ENCODE measurements at regions not wholly inside any gene's neighbourhood (a gene's known extent, or its start where the extent isn't known, plus 50 kb on each side); places are given as distances from the start of the nearest gene placed in this dataset.

DNA sequence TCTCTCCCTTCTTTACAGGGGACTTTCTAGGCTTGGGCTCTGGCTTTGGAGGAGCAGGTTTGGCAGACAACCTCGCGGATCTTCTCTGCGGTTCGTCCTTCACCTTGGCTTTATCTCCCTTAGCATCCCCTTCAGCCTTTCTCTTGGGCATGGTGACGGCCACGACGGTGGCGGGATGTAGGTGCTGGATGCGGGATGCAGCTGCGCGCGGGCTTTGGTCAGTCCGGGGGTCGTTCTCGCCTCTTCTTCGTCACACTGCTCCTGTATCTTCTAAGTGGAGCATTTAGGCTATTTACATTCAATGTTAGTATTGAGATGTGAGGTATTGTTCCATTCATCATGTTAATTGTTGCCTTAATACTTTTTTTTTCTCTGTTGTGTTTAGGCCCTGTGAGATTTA lies 217.2 kb upstream of the STXBP6 start:
- WGBS, 3 donors = 89 to 94% (median 92%) methylated on average over 16 of the region's 16 CpGs
- Histone ChIP-seq H3K9me3 (no peaks in the 10 kb centered on the region), H3K4me3 (no peak overlapping the region), H3K4me1 (no peaks in the 10 kb centered on the region), H3K27ac (no peak overlapping the region), H3K36me3 (ENCODE audit: insufficient read depth in 1 of 2, low read depth in 1 of 2) (no peaks in the 10 kb centered on the region), H3K27me3 (ENCODE audit: insufficient read depth in 3 of 3, low read length in 2 of 3) (no peaks in the 10 kb centered on the region)
- DNase-seq (no peak), ATAC-seq (no peak)
- intact Hi-C loops (cut with DNase I) = no loop called here
- TF ChIP-seq, protein P1, sequence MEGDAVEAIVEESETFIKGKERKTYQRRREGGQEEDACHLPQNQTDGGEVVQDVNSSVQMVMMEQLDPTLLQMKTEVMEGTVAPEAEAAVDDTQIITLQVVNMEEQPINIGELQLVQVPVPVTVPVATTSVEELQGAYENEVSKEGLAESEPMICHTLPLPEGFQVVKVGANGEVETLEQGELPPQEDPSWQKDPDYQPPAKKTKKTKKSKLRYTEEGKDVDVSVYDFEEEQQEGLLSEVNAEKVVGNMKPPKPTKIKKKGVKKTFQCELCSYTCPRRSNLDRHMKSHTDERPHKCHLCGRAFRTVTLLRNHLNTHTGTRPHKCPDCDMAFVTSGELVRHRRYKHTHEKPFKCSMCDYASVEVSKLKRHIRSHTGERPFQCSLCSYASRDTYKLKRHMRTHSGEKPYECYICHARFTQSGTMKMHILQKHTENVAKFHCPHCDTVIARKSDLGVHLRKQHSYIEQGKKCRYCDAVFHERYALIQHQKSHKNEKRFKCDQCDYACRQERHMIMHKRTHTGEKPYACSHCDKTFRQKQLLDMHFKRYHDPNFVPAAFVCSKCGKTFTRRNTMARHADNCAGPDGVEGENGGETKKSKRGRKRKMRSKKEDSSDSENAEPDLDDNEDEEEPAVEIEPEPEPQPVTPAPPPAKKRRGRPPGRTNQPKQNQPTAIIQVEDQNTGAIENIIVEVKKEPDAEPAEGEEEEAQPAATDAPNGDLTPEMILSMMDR (IDR thresholded peaks at IDR 0.05) = no peak

DNA sequence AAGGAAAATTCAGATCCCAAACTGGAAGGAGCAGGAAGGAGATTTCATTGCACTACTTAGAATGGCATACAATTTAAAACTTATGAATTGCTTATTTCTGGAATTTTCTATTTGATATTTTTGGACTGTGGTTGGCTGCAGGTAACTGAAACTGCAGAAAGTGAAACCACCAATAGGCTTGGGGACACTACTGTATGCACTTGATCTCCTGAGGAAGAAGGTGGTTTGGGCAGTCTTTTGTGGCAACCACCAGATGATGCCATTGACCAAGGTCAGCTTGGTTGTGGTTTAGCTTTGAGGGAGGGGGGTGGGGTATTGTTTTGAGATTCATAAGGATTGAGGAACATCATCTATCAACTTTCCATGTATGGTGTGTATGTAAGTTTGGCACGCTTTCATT lies 209.5 kb upstream of the STXBP6 start:
- intact Hi-C loops (cut with DNase I) = no loop called here
- 84 to 87% (median 87%) methylated on average over 1 of the region's 1 CpG for WGBS, 3 donors
- H3K4me1 ChIP-seq = no peaks in the 10 kb centered on the region
- no peak overlapping the region for H3K27ac ChIP-seq
- H3K36me3 ChIP-seq (ENCODE audit: insufficient read depth in 1 of 2, low read depth in 1 of 2) = no peaks in the 10 kb centered on the region
- DNase-seq = no peak
- no peaks in the 10 kb centered on the region for H3K27me3 ChIP-seq (ENCODE audit: insufficient read depth in 3 of 3, low read length in 2 of 3)
- TF ChIP-seq, protein P1 (IDR thresholded peaks at IDR 0.05) = no peak
- H3K9me3 ChIP-seq = no peaks in the 10 kb centered on the region
- ATAC-seq = no peak
- no peak overlapping the region for H3K4me3 ChIP-seq

DNA sequence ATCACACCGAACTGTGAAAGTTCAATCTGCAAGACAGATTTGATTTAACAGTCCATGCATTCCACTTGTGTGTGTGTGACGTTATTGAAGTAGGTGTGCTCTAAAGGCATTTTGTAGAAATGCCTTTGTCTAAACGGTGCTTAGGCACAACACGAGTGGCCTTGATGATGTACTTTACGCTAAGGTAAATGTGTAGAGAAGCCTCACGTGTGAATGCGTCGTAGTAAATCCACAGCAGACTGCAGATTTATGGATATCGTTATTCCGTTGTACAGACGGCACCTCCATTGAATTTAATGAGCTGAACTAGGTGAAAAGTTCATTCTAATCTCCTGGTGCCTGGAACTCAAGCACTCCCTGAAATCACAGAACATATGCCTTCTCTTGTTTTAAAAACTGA lies 202.8 kb upstream of the STXBP6 start:
- Histone ChIP-seq H3K27me3 (ENCODE audit: insufficient read depth in 3 of 3, low read length in 2 of 3) (no peaks in the 10 kb centered on the region), H3K4me3 (no peak overlapping the region), H3K27ac (no peak overlapping the region), H3K9me3 (no peaks in the 10 kb centered on the region), H3K36me3 (ENCODE audit: insufficient read depth in 1 of 2, low read depth in 1 of 2) (no peaks in the 10 kb centered on the region), H3K4me1 (no peaks in the 10 kb centered on the region)
- intact Hi-C loops (cut with DNase I) = no loop called here
- DNase-seq = no peak
- ATAC-seq = no peak
- 27 to 45% (median 29%) methylated on average over 11 of the region's 11 CpGs for WGBS, 3 donors
- TF ChIP-seq, protein P1 (IDR thresholded peaks at IDR 0.05) = no peak

DNA sequence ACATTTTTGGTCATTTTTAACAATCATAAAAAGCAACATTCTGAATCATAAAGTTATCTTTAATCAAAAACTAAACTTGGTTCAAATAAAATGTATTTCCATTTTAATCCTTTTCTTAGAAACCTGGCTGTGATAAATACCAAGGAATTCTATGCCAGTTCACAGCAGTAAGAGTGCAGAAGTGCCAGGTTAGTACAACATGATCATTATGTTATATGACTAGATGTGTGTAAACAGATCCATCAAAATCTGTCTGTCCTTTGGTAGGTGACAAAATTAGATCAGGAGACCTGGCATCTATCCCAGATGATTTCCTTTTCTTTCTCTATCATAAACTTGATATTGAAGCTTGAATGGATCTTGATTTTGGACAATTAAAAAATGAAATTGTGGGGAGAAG lies 200.6 kb upstream of the STXBP6 start:
- no peaks in the 10 kb centered on the region for H3K4me1 ChIP-seq
- H3K27me3 ChIP-seq (ENCODE audit: insufficient read depth in 3 of 3, low read length in 2 of 3) = no peaks in the 10 kb centered on the region
- no peak overlapping the region for H3K4me3 ChIP-seq
- H3K9me3 ChIP-seq = no peaks in the 10 kb centered on the region
- H3K27ac ChIP-seq = no peak overlapping the region
- DNase-seq = no peak
- ATAC-seq = no peak
- no peaks in the 10 kb centered on the region for H3K36me3 ChIP-seq (ENCODE audit: insufficient read depth in 1 of 2, low read depth in 1 of 2)
- TF ChIP-seq, protein P1 (IDR thresholded peaks at IDR 0.05) = no peak
- intact Hi-C loops (cut with DNase I) = no loop called here

DNA sequence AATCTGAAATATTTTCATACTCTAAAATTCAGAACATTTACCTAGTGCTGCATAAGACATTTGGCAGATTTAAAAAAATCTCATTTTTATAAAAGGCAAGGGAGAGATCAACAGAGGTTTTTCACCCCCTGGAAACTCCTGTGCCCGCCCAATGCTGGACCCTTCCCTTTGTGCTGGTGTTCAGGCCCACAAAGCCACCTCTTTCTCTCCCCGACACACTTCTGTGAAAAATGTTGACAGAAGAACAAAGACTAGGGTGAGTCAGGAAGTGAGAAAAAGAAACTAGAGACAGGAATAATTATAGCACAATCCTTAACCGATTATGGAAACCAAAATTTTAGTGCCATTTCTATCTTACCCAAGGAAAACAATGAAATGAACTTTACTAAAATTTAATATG lies 197.7 kb upstream of the STXBP6 start:
- Histone ChIP-seq H3K4me3 (no peak overlapping the region), H3K27ac (no peak overlapping the region), H3K27me3 (ENCODE audit: insufficient read depth in 3 of 3, low read length in 2 of 3) (no peaks in the 10 kb centered on the region), H3K36me3 (ENCODE audit: insufficient read depth in 1 of 2, low read depth in 1 of 2) (no peaks in the 10 kb centered on the region), H3K9me3 (no peaks in the 10 kb centered on the region), H3K4me1 (no peaks in the 10 kb centered on the region)
- TF ChIP-seq, protein P1 (IDR thresholded peaks at IDR 0.05) = no peak
- WGBS, 3 donors = 77 to 82% (median 77%) methylated on average over 3 of the region's 3 CpGs
- DNase-seq = no peak
- intact Hi-C loops (cut with DNase I) = no loop called here
- no peak for ATAC-seq
